AG08396 (cell line): ENCODE measurements at regions not wholly inside any gene's neighbourhood (a gene's known extent, or its start where the extent isn't known, plus 50 kb on each side); places are given as distances from the start of the nearest gene placed in this dataset.
A peak's percentile ranks its signal among the peaks of the same experiment; 100 is the strongest.
"Not testable (repeated sequence)": the region's sequence is repeated elsewhere in the genome, so short reads cannot be mapped to it uniquely, and the experiment has no call there.

Source experiments
- DNase-seq: peaks from one replicate; pipeline ENCODE4 v3.0.0; 2012; ENCODE audit warnings: low spot score, mixed read lengths

DNA sequence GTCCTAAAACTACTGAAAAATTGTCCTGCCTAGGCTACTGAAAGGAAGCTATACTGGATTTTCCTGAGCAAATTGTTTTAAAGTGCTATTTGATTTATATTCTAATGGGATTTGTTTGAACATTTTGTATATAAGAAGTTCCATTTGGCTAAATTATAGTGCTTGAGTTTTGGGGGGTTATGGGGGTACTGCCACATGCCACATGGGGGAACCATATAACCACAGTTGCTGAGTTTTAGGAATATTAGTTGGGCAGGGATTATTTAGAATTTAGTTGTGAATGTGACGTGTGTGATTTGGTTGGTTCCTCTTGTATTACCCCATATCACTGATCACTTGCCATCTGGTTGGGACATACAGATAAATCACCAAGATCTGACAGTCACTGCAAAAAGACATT is 224.5 kb upstream of the TAPT1 start:
- no peak for DNase-seq

DNA sequence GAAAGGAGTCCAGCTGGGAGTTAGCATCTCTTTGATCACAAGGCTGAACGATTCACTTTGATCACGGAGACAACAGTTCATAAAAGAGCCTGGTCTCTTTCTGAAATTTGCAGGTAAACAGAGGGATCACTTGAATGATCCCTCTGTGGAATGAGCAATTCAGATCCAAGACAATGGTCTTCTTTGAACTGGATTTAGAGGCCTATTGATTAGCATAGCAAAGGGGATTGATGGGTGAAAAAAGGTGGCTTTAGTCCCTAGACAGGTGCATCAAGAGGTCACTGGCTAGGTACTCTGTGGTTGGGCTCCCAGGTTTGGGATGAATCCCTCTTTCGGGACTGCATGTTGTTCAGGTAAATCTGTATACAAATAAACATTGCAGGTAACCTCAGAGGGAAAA is 223.8 kb upstream of the TAPT1 start:
- no peak for DNase-seq

DNA sequence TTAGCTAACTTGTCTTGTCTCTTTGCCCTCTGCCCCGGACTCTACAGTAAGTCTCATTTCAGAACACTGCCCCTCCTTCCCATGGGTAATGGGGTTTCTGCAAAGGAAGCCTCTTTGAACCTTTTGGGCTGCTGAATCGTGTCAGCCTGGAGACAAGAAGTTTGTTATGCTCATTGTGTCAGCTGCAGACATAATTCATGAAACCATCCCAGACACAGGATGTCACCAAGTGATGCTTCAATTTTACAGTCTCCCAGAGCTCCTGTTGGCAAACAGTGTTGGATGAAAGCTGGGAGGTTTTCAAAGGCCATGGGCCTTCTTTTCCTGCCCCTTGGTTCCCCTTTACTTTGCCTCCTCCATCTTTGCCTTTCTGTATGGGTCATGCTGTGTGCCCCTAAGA is 223.1 kb upstream of the TAPT1 start:
- no peak for DNase-seq

DNA sequence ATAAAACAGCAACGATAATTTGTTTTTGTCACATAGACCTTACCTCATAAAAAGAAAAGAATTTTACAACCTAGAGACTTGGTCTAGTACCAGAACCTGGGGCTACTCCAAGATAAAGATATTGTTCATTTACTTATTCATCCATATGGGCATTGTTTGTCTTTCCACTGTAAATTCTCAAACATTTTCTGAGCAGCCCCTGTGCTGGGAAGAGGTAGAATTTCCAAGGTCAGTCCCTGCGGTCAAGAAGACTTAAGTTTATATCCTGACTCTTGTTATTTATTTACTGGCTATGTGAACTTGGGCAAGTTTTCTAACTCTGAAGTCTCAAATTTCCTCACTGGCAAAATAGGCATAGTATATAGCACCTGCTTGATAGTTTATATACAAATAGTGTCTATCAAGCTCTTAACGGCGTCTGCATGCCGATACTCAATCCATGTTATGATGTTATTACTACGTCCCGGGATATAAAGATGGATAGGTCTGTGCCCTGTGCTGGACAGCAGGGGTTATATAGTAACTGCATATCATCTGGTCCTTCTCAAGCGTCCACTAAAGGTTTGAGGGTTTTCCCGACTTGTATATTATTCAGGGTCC is 222.1 kb upstream of the TAPT1 start:
- DNase-seq: no peak

DNA sequence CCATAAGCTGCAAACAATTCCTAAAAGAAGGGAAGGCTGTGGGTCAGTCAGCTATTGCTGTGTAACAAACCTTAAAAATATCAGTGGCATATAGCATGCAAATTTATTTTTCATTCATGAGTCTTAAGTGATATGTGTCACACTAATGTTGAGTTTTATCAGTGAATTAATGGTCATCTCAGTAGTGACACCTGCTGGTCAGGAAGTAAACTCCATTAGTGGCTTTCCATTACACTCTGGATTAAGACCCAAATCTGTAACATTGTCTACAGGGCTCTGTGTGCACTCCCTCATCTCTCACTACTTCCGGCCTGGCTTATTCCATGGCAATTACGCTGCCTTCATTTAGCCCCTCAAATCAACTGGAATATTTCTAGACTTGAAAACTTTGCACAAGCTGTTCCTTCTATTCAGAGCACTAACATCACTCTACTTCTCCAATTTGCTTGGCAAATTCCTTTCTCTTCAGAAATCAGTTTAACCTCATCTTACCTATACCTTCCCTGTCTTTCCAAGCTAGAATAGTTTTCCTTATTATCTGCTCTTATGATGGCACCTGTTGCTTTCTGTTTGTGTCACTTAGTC is 217.3 kb upstream of the TAPT1 start:
- peak; percentile 34 for DNase-seq

DNA sequence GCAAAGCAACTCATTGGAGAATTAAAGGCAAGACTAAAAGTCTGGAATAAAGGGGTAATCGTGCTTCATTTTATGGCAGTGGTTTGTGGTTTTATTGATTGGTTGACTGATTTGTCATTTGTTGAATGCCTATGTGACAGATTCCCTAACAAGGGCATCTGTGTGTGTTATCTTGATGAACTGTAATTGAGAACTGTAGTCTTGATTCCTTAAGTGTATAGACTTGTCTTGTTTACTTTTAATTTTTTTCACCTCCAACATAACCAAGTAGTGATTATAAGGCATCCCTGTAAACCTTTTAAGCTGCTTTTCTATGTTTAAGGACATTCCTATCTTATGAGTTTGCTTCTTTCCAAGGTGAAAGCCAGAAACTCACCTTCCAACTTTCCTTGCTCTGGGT is 216.0 kb upstream of the TAPT1 start:
- DNase-seq: no peak

DNA sequence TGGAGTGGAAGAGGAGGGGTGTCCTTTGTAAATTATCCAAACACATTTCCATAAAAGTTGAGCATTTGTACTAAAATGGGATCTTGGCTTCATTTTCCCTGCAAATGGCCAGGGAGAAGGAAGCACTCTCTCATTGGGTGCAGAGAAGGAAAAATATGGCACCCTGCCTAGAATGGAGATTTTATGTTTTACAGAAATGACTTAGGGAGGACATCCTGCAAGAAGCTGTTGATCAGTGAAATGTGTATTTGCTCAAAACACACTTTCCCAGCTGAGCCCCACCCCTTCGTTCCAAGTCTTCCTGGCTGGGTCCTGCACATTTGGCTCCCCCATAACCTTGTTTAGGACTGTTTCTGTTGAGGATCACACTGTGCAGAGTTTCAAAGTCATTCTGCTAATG is 213.5 kb upstream of the TAPT1 start:
- no peak for DNase-seq

DNA sequence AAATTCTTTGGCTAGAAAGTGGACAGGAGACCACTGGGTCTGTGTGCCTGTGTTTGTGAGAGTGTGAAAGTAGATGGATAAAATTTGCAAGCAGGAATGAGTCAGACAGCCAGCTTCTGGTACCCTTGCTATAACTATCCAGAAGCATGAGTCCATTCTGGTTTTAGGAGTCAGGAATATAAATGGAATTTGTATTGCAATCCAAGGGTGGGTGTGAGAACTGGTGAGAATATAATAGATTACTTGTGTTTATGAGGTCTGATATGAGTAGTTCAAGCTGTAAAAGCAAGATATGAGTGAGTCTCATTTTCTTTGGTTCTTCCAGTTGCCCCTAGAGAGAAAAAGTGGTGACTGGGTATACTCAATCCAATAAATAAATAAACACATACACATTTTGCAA is 212.7 kb upstream of the TAPT1 start:
- DNase-seq: no peak

DNA sequence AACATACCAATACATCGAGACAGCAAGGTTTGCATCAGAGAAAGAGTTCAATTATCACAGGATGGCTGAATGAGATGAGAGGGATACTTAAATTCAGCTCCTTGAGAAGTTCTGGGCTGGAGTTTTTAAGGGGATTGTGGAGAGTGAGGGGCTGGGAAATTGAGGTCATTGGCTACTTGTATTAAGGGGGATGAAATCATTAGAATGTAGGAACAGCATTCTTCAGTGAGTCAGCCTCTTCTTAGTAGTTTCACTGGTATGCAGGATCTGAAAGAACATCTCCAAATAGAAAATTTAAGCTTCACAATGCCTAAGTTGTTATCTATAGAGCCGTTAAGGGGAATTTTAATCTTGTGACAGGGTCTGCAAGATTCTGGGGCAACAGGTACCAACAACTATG is 211.6 kb upstream of the TAPT1 start:
- DNase-seq: no peak

DNA sequence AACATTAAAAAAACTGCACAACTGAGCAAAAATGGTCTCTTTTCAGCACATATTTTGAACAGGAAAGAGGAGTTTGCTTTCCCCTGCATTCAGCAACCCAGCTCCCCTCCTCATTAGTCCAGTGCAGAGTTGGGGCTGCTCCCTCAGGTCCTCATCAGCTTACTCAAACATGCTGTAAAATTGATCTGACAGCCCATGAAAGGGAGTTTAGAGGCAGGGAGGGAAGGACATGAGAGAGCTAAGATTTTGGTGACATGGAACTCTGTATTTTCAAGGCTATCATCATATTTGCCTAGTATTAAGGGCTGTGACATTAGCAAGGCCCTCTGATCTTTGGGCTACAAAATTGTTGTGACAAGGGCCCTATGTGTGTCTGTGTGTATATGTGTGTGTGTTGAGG is 205.6 kb upstream of the TAPT1 start:
- DNase-seq: no peak

DNA sequence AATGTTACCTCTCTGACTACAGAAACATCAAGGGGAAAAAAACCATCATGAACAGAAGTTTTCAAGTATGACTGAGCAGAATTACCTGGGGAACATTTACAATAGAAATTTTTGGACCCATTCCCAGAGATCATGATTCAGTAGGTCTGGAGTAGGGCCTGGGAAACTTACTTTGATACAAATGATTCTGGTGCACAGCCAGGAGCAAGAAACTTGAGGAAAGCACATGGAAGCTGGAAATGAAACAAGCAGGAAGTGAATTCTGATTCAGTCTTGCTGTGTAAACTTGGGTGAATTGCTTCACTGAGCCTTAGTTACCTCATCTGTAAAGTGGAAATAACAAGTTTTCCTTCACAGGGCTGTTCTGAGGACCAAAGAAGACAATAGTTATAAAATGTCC is 192.5 kb upstream of the TAPT1 start:
- DNase-seq: no peak

DNA sequence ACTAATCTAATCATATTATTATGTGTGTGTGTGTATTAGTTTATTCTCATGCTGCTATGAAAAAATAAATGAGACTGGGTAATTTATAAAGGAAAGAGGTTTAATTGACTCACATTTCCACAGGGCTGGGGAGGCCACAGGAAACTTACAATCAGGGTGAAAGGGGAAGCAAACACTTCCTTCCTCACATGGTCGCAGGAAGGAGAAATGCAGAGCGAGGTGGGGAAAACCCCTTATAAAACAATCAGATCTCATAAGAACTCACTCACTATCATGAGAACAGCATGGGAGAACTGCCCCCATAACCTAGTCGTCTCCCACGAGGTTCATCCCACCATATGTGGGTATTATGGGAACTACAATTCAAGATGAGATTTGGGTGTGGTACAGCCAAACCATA is 190.9 kb upstream of the TAPT1 start:
- DNase-seq: no peak

DNA sequence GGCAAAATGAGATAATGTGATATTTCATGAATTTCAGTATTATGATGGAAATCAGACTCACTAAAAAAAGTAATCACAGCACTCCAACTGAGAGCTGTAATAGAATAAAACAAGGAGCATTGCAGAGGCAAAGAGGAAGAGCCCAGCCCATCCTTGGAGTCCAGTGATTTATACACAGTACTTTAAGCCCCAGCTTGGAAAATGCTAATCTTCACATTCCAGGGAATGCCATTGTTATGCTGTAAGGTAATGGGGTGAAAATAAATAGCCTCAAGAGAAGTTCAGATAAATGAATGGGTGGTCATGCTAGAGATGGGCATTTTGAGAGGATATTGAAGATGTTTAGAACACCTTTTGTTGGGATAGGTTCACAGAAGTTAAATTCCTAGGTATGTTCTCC is 190.3 kb upstream of the TAPT1 start:
- no peak for DNase-seq

DNA sequence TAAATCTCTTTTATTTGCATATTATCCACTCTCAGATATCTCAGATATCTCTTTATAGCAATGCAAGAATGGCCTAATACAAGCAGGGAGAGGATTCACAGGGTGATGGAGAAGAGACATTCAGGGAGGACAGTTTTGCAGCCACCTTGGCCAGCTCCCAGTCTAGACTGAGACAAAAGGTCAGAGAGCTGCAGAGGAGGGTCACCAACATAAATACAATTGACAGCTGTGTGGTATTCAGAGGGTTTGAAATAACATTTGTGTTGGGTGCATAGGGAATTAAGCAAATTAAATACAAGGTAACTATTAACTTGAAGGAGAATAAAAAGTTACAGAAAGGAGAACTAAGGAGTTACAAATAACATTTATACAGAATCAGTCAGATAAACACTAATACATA is 189.5 kb upstream of the TAPT1 start:
- no peak for DNase-seq

DNA sequence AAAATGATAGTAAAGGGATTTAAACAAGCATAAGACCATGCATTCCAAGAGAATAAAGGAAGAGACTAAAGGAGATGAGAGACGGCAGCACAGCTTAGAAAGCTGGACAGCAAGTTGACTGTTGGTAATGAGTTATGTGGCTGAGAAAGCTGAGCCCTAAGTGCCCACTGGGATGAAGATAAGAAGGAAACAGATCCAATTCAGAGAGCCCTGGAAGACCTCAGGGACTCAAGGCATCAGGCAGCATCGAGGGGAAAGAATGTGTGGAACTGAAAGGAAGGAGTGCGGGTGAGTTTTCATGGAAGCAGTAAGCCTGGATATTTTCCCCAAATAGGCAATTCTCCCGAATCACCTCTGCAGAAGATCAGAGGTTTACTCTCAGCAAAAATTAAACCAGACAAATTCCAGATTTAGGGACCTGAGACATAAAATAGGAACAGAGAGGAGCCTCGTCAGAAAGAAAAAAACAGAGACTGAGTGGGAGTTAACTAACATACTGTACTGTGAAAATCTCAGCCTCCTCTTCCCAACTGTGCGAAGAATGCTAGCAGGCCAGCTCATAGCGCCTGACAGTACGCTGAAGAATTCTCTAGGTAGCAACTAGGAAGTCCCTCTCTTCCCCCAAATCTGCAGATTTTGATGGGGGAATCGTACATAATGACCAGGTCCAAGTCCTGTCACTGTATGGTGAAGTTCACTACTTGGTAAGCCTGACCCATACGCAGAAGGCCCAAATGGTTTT is 187.7 kb upstream of the TAPT1 start:
- DNase-seq: no peak

DNA sequence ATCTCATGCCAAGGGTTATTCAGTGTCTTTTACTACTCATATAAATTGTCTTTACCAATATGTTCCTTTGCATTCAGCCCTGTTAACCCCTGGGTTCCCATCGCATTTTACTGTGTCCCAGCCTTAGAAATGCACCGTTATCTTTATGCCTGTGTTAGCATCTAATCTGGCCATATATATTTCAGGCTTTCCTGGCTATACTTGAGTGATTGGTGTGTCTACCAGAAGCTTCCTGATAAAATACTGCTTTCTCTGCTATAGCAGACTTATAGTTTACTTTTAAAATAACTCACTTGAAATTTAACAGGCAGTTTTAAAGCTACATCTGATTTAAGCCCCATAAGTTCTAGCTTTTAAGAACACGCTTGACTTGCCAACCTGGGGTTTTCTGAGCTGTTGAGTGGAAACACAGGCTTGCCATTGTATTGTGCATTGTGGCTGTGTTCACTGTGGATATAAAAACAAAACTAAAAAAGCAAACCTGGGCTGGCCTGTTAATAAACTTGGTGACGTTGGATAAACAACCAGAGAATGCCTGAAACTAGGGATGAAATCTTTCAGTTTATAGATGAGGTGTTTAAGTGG is 185.3 kb upstream of the TAPT1 start:
- DNase-seq: no peak

DNA sequence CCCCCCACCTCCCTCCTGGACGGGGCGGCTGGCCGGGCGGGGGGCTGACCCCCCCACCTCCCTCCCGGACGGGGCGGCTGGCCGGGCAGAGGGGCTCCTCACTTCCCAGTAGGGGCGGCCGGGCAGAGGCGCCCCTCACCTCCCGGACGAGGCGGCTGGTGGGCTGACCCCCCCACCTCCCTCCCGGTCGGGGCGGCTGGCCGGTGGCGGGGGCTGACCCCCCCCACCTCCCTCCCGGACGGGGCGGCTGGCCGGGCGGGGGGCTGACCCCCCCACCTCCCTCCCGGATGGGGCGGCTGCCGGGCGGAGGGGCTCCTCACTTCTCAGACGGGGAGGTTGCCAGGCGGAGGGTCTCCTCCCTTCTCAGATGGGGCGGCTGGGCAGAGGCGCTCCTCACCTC is 166.9 kb upstream of the TAPT1 start:
- DNase-seq: not testable (repeated sequence)

DNA sequence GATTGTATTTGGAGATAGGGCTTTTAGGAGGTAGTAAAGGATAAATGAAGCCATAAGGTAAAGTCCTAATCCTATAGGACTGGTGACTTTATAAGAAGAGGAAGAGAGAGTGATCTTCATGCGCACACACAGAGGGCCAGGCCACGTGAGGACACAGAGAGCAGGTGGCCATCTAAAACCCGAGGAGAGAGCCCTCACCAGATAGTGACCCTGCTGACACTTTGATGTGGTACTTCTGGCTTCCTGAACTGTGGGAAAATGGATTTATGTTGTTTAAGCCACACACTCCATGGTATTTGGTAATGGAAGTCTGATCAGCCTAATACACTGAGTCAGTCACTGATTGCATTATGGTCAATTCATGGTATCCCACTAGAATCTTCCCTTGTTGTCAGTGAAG is 164.9 kb upstream of the TAPT1 start:
- DNase-seq: no peak

DNA sequence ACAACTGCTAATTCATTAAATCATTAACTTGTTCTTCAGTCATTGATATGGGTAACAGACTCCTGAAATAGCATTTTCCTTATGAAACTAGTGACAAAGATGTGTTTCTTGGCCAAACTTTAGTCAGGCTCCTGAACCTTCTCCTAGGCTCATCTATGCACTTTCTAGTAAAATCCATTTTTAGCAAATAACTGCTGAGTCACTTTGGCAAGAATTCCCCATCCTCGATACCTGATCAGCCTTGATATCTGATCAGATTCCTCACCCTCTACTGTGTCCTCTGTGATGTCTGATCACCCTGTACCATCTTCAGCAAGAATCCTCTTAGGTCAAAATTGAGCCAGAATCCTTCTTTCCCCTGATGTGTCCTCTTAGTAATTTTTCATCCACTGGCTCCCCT is 161.2 kb upstream of the TAPT1 start:
- DNase-seq: no peak

DNA sequence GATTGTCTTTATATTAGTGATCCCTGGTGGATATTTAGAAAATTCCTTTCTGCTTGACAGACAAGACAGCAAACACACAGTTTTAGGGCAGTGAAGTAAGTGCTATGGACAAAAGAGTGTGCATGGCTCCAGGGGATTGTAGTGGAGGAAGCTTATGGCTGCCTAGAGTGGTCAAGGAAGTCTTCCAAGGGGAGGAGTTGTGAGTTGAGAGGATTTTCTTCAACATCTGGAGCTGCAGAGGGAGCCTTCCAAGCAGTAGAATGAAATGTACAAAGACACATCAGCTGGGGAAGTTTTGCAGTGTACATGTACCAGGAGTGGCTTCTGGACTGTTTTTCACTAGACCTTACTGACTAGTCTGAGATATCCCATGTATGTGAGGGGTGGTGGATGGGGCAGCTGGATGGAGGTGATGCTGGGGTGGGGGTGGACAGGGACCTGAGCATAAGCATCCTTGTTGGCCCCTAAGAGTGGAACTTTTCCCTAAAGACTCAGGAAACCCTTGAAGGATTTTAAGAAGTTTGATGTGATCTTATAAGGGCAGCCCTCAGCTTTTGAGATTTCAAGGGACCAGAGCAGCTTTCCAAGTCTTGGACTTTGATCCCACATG is 160.5 kb upstream of the TAPT1 start:
- no peak for DNase-seq

DNA sequence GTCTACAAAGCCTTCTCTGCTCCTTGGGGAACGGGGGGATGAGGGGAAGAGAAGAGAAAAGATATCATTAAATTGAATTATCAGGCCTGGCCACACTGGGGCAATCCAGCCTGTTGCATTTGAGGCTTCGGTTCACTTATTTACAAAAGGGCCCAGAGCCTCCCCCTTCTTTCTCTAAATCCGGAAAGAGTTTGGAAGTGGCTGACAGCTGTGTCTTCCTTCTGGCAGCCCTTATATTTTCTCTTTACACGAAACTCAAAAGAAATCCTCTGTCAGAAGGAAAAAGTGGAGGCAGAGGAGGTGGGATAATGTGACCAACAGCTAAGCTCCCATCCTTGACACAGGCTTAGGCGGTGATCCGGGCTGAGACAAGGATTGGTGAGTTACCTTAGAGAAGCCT is 158.3 kb upstream of the TAPT1 start:
- DNase-seq: no peak

DNA sequence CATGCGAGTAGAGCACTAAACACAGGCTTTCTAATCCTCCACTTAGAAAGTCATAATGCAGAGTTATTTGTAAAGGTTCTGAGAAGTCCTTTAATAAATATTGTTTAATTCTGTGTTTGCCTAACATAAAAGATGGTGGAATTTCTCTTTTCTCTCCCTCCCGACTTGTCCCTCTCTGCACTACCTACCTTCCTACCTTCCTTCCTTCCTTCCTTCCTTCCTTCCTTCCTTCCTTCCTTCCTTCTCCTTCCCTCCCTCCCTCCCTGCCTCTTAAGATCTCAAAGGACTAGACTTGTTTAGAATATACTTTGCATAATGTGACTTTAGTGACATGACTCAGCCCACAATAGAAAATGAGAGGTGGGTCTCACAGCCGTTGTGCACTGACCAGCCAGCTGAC is 156.3 kb upstream of the TAPT1 start:
- DNase-seq: no peak

DNA sequence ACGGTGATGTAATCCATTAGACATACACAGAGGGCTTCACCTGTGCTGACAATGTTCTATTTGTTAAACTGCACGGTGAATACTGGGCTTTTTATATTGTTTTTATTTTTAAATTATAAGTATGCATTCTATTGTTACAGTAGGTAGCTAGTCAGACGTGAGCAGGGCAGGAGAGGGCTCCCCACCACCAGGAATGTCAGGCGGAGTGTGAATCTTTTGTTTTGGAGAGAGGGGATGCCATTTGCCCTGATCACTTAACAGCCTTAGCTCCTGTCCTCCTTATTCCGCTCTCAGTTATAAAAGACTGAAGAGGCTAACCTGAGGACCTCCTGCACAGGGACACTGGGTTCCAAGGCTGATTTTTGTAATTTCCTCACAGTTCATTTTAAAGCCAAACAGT is 151.6 kb upstream of the TAPT1 start:
- no peak for DNase-seq
